Stimulated activated memory B cell treated with anti-CD40 and anti-IgM and Interleukin-4, amounts not matched to agents 10 μg/mL and 1 μg/mL and 100 μg/mL, for 72 hours (primary cell): ENCODE measurements at regions not wholly inside any gene's neighbourhood (a gene's known extent, or its start where the extent isn't known, plus 50 kb on each side); places are given as distances from the start of the nearest gene placed in this dataset.
"Not testable (repeated sequence)": the region's sequence is repeated elsewhere in the genome, so short reads cannot be mapped to it uniquely, and the experiment has no call there.

Experiments used
- ATAC-seq: fragments of 150-1000 bp; cut with Tn5 transposase; 2 replicates; pipeline ENCODE4 v1.10.0; 2021
- H3K27ac Mint-ChIP-seq: one replicate; pipeline ENCODE4 v1.8.0; 2022; ENCODE audit warnings: mild to moderate bottlenecking, mixed read lengths
- H3K27me3 Mint-ChIP-seq: one replicate; pipeline ENCODE4 v1.8.0; 2022; ENCODE audit warnings: mixed read lengths
- H3K36me3 Mint-ChIP-seq: one replicate; pipeline ENCODE4 v1.8.0; 2022; ENCODE audit warnings: mixed read lengths
- H3K4me1 Mint-ChIP-seq: one replicate; pipeline ENCODE4 v1.8.0; 2022; ENCODE audit warnings: mixed read lengths
- H3K4me3 Mint-ChIP-seq: one replicate; pipeline ENCODE4 v1.8.0; 2022; ENCODE audit warnings: mild to moderate bottlenecking, moderate library complexity, mixed read lengths
- H3K9me3 Mint-ChIP-seq: one replicate; pipeline ENCODE4 v1.8.0; 2022; ENCODE audit warnings: mixed read lengths

DNA sequence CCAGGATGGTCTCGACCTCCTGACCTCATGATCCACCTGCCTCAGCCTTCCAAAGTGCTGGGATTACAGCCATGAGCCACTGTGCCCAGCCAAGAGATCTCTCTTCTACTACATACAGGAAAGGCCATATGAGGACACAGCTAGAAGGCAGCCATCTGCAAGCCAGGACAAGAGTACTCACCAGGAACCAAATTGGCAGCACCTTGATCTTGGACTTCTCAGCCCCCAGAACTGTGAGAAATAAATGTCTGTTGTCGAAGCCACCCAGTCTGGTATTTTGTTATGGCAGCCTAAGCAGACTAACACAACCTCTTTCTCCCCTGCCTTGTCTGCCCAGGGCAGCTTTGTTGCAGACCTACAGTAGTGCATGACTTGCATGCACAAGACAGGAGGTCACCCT, 211.3 kb upstream of the HAAO start:
- no peak for ATAC-seq
- Mint-ChIP-seq H3K4me1 (peaks cover 13% of the 10 kb centered on the region), H3K27ac (no peak overlapping the region), H3K27me3 (peaks cover 13% of the 10 kb centered on the region), H3K36me3 (no peaks in the 10 kb centered on the region), H3K4me3 (no peak overlapping the region), H3K9me3 (peaks cover 3% of the 10 kb centered on the region)

DNA sequence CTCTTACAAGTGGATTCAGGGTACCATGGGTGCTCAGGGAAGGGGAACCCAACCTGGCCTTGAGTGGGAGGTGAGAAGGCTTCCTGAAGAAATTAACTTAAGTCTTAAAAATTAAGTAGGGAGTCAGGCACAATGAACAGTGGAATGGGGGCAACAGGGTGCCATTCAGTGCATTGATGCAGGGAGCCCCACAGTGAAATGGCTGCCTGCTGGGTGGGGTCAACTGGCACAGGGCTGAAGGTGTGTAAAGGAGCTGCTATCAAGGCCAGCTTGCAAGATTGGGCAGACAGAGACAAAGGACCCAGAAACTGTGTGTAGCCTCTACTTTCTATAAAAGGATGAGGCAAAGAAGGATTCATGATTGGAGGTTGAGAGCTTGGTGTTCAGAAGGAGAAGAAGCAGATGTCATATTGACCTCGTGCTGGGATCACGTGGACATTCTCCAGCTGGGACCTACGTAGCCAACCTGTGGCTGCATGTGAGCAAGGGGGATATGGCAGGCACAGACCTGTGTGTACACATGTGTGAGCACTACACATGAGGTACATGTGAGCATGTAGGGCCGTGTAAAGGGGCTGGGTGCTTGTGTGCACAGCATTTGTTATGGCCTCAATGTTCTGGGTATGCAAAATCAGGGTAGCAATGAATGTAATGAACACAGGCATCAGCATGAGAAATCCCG, 209.5 kb upstream of the HAAO start:
- H3K9me3 Mint-ChIP-seq, result peaks cover 2% of the 10 kb centered on the region
- peaks cover 13% of the 10 kb centered on the region for H3K4me1 Mint-ChIP-seq
- ATAC-seq, result no peak
- no peak overlapping the region for H3K4me3 Mint-ChIP-seq
- no peaks in the 10 kb centered on the region for H3K27me3 Mint-ChIP-seq
- no peak overlapping the region for H3K27ac Mint-ChIP-seq
- H3K36me3 Mint-ChIP-seq, result no peaks in the 10 kb centered on the region

DNA sequence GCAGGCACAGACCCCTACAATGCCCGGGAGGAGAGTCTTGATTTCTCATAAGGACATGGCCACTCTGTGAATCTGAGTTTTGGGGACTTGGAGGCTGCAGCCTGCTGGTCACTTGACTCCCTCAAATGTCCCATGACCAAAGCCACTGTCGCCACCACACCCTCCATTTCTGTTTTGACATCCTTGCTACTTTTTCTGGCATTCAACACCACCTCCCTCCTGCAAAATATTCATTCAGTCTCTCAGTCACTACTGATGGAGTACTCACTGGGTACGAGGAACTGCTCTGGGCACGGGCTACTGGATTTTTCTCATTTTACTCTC, 208.6 kb upstream of the HAAO start:
- Mint-ChIP-seq H3K4me1 (peaks cover 13% of the 10 kb centered on the region), H3K27ac (peak overlapping the region; percentile 55), H3K36me3 (no peaks in the 10 kb centered on the region), H3K27me3 (no peaks in the 10 kb centered on the region), H3K9me3 (peaks cover 2% of the 10 kb centered on the region), H3K4me3 (no peak overlapping the region)
- no peak for ATAC-seq

DNA sequence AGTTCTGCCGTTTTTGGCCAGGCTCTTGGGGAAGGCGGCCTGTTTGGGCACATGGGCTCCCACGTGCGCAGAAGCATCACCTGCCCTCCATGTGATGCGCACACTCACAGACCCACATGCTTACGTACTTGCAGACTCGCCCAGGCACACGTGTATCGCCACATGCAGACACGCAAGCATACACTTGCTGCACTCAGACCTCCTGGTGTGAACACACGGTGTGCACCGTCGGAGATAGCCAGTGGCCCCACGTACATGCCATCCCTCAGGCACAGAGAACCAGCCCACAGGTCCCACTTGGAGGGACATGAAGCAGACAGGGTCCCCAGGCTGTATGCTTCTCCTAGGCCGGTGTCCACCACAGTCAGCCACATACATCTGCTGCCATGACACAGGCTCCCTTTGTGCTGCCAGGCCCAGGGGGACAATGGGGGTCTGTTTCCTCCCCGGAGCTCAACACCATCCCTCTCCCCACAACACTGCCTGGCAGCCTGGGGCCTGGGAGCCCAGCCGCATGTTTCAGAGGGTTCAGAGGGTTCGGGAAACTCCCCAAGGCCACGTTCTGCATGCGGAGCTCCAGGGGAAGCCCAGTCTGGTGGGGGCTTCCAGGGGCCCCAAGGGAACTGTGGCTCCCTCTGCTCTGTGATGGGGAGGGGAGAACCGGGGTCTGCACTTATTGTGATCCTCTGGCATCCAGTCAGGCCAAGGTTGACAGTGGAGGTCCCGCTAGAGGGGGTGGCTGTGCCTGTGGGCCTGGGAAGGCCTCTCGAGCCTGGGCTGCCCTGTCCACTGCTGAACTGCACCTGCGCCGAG, 208.1 kb upstream of the HAAO start:
- Mint-ChIP-seq H3K9me3 (peaks cover 7% of the 10 kb centered on the region), H3K4me3 (no peak overlapping the region), H3K4me1 (peaks cover 13% of the 10 kb centered on the region), H3K27me3 (no peaks in the 10 kb centered on the region), H3K27ac (peak overlapping the region; percentile 55), H3K36me3 (no peaks in the 10 kb centered on the region)
- ATAC-seq, result peak; percentile 67

DNA sequence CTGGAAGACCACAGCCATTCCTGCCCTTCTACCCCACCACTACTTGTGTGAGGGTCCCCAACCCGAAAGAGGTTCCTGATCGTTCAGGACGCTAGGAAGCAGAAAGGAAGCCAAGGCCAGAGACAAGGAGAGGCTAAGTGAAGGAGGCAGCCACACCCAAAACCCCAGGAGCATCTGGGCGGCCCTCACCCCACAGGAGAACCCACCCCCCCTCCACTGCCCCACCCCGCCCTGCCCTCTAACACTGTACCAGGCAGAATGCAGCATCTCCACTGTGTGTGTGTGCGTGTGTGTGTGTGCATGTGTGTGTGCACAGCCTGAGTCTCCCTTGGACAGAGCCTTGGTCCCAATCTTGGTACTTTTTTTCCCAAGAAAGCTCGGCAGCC, 207.5 kb upstream of the HAAO start:
- no peak overlapping the region for H3K4me3 Mint-ChIP-seq
- peaks cover 7% of the 10 kb centered on the region for H3K9me3 Mint-ChIP-seq
- H3K36me3 Mint-ChIP-seq, result no peaks in the 10 kb centered on the region
- H3K27me3 Mint-ChIP-seq, result no peaks in the 10 kb centered on the region
- no peak for ATAC-seq
- H3K27ac Mint-ChIP-seq, result no peak overlapping the region
- peaks cover 13% of the 10 kb centered on the region for H3K4me1 Mint-ChIP-seq

DNA sequence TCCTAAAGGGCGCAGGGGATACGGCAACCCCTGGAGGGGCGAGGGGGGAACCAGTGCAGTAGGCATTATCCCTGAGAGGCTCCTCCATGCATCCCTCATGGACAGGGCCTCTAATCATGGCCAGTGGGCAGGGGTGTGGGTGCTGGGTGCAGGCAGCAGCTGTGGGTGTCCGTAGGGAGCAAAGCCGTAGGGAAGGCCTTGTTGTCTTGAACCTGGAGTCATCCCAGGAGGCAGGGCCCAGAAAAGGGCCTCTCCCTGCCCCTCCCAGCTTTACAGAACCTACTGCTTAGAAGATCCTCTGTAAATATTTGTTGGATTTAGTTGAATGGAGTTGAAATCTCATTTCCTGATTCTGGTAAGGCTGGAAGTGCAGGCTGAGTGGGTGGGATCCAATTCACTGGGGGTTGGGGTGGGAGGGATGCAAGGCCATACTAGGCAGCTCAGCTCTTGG, 207.0 kb upstream of the HAAO start:
- Mint-ChIP-seq H3K27ac (no peak overlapping the region), H3K4me3 (no peak overlapping the region), H3K4me1 (peaks cover 13% of the 10 kb centered on the region), H3K9me3 (peaks cover 7% of the 10 kb centered on the region), H3K36me3 (no peaks in the 10 kb centered on the region), H3K27me3 (no peaks in the 10 kb centered on the region)
- ATAC-seq, result no peak

DNA sequence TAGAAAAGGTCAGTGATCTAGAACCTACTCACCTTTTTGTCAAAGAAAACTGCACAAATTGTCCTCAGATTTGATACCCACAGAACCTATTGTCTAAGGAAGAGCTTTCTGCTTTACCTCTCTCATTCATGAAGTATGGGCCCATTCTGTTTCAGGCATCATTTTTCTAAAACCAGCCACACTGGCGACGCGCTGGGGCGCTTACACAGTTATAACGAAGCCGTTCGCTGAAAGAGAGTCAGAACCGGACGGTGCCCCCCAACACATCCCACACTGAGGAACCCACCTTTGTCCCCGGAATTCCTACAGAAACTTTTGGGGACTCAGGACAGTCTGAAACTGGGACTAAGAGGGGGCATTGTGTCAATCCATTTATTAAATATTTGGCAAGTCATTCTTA, 206.3 kb upstream of the HAAO start:
- Mint-ChIP-seq H3K36me3 (no peaks in the 10 kb centered on the region), H3K4me1 (peaks cover 13% of the 10 kb centered on the region), H3K27ac (no peak overlapping the region), H3K9me3 (peaks cover 7% of the 10 kb centered on the region), H3K27me3 (no peaks in the 10 kb centered on the region), H3K4me3 (no peak overlapping the region)
- no peak for ATAC-seq

DNA sequence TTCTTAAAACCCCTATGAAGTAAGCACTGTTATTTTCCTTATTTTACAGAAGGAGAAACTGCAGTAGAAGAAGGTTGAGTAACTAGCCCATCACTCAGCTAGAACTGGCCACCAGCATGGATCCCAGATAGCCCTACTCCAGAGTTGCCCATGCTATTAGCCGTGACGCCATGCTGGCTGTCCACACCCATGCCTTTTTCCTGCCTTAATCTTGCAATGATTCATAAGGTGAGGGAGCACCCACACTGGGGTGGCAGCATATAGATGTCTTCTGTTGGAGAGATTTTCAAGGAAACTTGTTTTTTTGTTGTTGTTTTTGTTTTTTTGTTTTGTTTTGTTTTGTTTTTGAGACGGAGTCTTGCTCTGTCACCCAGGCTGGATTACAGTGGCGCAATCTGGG, 204.1 kb upstream of the HAAO start:
- Mint-ChIP-seq H3K4me1 (peaks cover 13% of the 10 kb centered on the region), H3K27me3 (no peaks in the 10 kb centered on the region), H3K36me3 (no peaks in the 10 kb centered on the region), H3K27ac (no peak overlapping the region), H3K4me3 (no peak overlapping the region), H3K9me3 (peaks cover 7% of the 10 kb centered on the region)
- no peak for ATAC-seq

DNA sequence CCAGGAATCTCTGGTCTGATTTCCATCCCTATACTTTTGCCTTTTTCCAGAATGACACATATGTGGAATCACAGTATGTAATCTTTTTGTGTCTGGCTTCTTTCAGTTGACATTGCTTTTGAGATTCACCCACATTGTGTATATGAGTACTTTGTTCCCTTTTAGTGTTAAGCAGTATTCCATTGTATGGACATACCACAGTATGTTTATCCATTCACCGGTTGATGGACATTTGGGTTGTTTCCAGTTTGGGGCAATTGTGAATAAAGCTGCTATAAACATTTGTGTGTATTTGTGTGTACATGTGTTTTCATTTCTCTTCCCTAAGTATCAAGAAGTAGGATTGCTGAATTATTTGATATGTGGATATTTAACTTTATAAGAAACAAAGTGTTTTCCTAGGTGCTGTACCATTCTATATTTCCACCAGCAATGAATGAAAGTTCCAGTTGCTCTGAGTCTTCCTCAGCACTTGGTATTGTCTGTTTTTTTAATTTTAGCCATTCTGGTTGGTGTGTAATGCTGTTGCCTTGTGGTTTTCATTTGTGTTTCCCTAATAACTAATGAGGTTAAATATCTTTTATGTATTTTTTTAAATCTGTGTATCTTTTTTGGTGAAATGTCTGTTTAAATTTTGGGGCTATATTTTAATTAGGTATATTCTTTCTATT, 203.5 kb upstream of the HAAO start:
- H3K4me1 Mint-ChIP-seq, result peaks cover 8% of the 10 kb centered on the region

DNA sequence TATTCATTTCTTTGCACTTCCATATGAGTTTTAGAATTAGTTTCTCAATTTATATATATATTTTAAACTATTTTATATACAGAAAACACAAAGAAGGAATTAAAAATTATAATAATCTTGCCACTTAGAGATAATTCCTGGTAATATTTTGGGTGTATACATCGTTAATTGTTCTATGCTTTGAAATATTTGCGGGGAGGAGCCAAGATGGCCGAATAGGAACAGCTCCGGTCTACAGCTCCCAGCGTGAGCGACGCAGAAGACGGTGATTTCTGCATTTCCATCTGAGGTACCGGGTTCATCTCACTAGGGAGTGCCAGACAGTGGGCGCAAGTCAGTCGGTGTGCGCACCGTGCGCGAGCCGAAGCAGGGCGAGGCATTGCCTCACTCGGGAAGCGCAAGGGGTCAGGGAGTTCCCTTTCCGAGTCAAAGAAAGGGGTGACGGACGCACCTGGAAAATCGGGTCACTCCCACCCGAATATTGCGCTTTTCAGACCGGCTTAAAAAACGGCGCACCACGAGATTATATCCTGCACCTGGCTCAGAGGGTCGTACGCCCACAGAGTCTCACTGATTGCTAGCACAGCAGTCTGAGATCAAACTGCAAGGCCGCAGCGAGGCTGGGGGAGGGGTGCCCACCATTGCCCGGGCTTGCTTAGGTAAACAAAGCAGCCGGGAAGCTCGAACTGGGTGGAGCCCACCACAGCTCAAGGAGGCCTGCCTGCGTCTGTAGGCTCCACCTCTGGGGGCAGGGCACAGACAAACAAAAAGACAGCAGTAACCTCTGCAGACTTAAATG, 197.1 kb upstream of the HAAO start:
- H3K9me3 Mint-ChIP-seq, H3K4me1 Mint-ChIP-seq, ATAC-seq, H3K27ac Mint-ChIP-seq, H3K27me3 Mint-ChIP-seq, H3K4me3 Mint-ChIP-seq, H3K36me3 Mint-ChIP-seq: not testable (repeated sequence)

More for the DNA sequence above, 203.5 kb upstream of the HAAO start:
- peaks cover 7% of the 10 kb centered on the region for H3K9me3 Mint-ChIP-seq
- H3K27ac Mint-ChIP-seq, result no peak overlapping the region
- H3K4me3 Mint-ChIP-seq, result no peak overlapping the region
- no peaks in the 10 kb centered on the region for H3K27me3 Mint-ChIP-seq
- no peak for ATAC-seq
- no peaks in the 10 kb centered on the region for H3K36me3 Mint-ChIP-seq

DNA sequence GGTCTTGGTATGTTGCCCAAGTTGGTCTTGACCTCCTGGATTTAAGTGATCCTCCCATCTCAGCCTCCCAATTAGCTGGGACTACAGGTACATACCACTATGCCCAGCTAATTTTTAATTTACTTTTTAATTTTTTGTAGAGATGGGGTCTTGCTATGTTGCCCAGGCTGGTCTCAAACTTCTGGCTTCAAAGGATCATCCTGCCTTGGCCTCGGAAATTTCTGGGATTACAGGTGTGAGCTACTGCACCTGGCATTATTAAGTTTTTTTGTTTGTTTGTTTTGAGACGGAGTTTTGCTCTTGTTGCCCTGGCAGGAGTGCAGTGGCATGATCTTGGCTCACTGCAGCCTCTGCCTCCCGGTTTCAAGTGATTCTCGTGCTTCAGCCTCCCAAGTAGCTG, 195.7 kb upstream of the HAAO start:
- not testable (repeated sequence) for H3K9me3 Mint-ChIP-seq, H3K36me3 Mint-ChIP-seq, H3K27me3 Mint-ChIP-seq, ATAC-seq, H3K4me3 Mint-ChIP-seq, H3K4me1 Mint-ChIP-seq, H3K27ac Mint-ChIP-seq

DNA sequence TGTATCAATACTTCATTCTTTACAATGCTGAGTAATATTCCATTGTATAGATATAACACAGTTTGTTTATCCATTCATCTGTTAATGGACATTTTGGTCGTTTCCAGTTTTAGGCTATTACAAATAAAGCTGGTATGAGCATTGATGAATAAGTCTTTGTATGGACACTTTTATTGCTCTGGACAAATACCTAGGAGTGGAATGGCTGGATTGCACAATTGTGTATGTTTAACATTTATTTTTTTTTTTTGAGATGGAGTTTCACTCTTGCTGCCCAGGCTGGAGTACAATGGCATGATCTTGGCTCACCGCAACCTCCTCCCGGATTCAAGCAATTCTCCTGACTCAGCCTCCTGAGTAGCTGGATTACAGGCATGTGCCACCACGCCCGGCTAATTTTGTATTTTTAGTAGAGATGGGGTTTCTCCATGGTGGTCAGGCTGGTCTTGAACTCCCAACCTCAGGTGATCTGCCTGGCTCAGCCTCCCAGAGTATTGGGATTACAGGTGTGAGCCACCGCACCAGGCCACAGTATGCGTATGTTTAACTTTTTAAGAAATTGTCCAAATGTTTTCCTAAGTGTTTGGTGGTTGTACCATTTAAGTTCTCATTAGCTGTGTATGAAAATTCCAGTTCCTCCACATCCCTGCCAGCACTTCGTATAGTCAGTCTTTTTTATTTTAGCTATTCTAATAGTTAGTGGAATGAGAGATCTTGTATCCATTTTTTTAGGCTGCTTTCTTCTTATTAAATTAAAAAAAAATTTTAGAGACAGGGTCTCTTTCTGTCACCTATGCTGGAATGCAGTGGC, 194.9 kb upstream of the HAAO start:
- H3K4me3 Mint-ChIP-seq, result no peak overlapping the region
- H3K27ac Mint-ChIP-seq, result no peak overlapping the region
- H3K36me3 Mint-ChIP-seq, result no peaks in the 10 kb centered on the region
- no peaks in the 10 kb centered on the region for H3K27me3 Mint-ChIP-seq
- no peaks in the 10 kb centered on the region for H3K9me3 Mint-ChIP-seq
- no peaks in the 10 kb centered on the region for H3K4me1 Mint-ChIP-seq
- ATAC-seq, result no peak

DNA sequence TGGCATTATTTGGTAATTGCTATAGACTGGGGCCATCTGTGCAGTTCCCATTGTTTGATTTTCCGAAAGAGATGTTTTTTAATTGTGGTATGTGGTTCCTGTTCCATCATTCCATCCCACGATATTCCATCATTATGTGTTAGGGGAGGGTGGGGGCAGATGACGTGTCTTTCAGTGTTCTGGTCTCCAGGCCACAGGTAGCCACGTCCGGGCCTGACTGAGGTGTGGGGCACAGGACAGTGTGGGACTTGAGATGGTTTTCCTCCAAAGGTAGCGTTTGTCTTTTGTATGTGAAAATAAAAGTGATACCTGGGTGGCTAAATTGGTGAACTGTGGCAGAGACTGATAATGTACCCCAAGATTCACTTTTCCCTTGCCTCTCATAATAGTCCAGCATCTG, 192.2 kb upstream of the HAAO start:
- H3K27ac Mint-ChIP-seq, result no peak overlapping the region
- H3K36me3 Mint-ChIP-seq, result no peaks in the 10 kb centered on the region
- no peak for ATAC-seq
- H3K4me1 Mint-ChIP-seq, result no peaks in the 10 kb centered on the region
- H3K27me3 Mint-ChIP-seq, result no peaks in the 10 kb centered on the region
- no peak overlapping the region for H3K4me3 Mint-ChIP-seq
- H3K9me3 Mint-ChIP-seq, result no peaks in the 10 kb centered on the region

DNA sequence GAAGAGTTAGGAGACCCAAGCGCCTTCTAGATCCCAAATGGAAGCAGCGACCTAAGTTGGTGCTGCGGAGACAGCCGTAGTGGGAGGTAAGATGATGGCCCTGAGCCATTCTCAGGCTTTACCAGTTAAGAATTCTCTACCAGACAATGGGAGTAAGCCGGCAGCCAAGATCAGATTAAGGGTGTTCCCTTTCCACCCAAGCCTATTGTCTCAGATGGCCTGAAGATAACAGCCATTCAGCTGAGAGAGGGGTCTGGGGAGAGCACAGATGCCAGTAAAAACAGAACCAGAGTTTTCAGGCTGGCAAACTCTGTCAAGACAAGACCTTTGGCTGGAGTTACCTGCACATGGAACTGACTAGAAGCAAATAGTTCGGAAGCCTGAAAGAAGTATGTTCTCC, 191.7 kb upstream of the HAAO start:
- Mint-ChIP-seq H3K4me3 (no peak overlapping the region), H3K4me1 (no peaks in the 10 kb centered on the region), H3K27ac (no peak overlapping the region), H3K27me3 (no peaks in the 10 kb centered on the region), H3K36me3 (no peaks in the 10 kb centered on the region), H3K9me3 (no peaks in the 10 kb centered on the region)
- ATAC-seq, result no peak
